HG02642 (cell line): ENCODE measurements at regions not wholly inside any gene's neighbourhood (a gene's known extent, or its start where the extent isn't known, plus 50 kb on each side); places are given as distances from the start of the nearest gene placed in this dataset.
A peak's percentile ranks its signal among the peaks of the same experiment; 100 is the strongest.
"Not testable (repeated sequence)": the region's sequence is repeated elsewhere in the genome, so short reads cannot be mapped to it uniquely, and the experiment has no call there.

Experiments
- ATAC-seq: cut with Tn5 transposase; IDR thresholded peaks from one replicate; pipeline ENCODE4 v1.9.1; 2021; ENCODE audit warnings: mild to moderate bottlenecking; ENCODE audit not compliant: unreplicated experiment, poor library complexity

GRCh38 chr10:29363930-29364329 lies 75.1 kb downstream of the LYZL1 start:
- ATAC-seq: not testable (repeated sequence)

- not testable (repeated sequence) for ATAC-seq
Measured at GRCh38 chr10:29366206-29366605, 77.3 kb downstream of the LYZL1 start.

- no peak for ATAC-seq
Measured at GRCh38 chr10:29369419-29369818, 80.5 kb downstream of the LYZL1 start.

GRCh38 chr10:29370097-29371092 lies 81.5 kb downstream of the LYZL1 start:
- no peak for ATAC-seq

GRCh38 chr10:29372920-29373319 lies 84.0 kb downstream of the LYZL1 start:
- no peak for ATAC-seq

- ATAC-seq: no peak
Measured at GRCh38 chr10:29374162-29374561, 85.3 kb downstream of the LYZL1 start.

GRCh38 chr10:29375888-29376287 lies 87.0 kb downstream of the LYZL1 start:
- ATAC-seq: no peak

- no peak for ATAC-seq
Measured at GRCh38 chr10:29377333-29377961, 88.6 kb downstream of the LYZL1 start.

GRCh38 chr10:29378106-29378505 lies 89.2 kb downstream of the LYZL1 start:
- ATAC-seq: no peak

- no peak for ATAC-seq
Measured at GRCh38 chr10:29379208-29379607, 90.3 kb downstream of the LYZL1 start.

GRCh38 chr10:29379777-29380598 lies 91.1 kb downstream of the LYZL1 start:
- ATAC-seq: not testable (repeated sequence)

GRCh38 chr10:29380599-29381511 lies 92.0 kb downstream of the LYZL1 start:
- not testable (repeated sequence) for ATAC-seq

GRCh38 chr10:29386342-29386999 lies 97.6 kb downstream of the LYZL1 start:
- no peak for ATAC-seq

- no peak for ATAC-seq
Measured at GRCh38 chr10:29387269-29387668, 98.4 kb downstream of the LYZL1 start.

- not testable (repeated sequence) for ATAC-seq
Measured at GRCh38 chr10:29388112-29388511, 99.2 kb downstream of the LYZL1 start.

- ATAC-seq: no peak
Measured at GRCh38 chr10:29389493-29389892, 100.6 kb downstream of the LYZL1 start.

- ATAC-seq: no peak
Measured at GRCh38 chr10:29389935-29390334, 101.1 kb downstream of the LYZL1 start.

GRCh38 chr10:29392376-29393021 lies 103.6 kb downstream of the LYZL1 start:
- peak; percentile 72 for ATAC-seq
